HCT116 (cell line): ENCODE measurements at regions not wholly inside any gene's neighbourhood (a gene's known extent, or its start where the extent isn't known, plus 50 kb on each side); places are given as distances from the start of the nearest gene placed in this dataset.
"Not testable (repeated sequence)": the region's sequence is repeated elsewhere in the genome, so short reads cannot be mapped to it uniquely, and the experiment has no call there.

Experiments used
- CTCF ChIP-seq, 3 experiments: fragments of 200-600 bp in 1 of 3; sonication (generic) in 1 of 3; IDR thresholded peaks in 2 of 3; conservative IDR thresholded peaks in 1 of 3; 2 replicates each; pipeline ENCODE4 v1.5.1; 2012 to 2017; ENCODE audit warnings: low read depth in 2 of 3, low read length in 2 of 3, antibody characterized with exemption in 1 of 3, borderline replicate concordance in 1 of 3, control low read depth in 1 of 3, mild to moderate bottlenecking in 1 of 3, mixed read lengths in 1 of 3, mixed run types in 1 of 3, moderate library complexity in 1 of 3; ENCODE audit not compliant: insufficient read depth in 1 of 3
- EZH2 ChIP-seq: fragments of 200-600 bp; sonication (generic); IDR thresholded peaks from 2 replicates; pipeline ENCODE4 v1.6.1; 2017; ENCODE audit warnings: antibody characterized with exemption, mixed run types
- RAD21 ChIP-seq: IDR thresholded peaks from 2 replicates; pipeline ENCODE4 v1.6.1; 2012; ENCODE audit warnings: low read depth, mild to moderate bottlenecking

GRCh38 chr16:16572130-16572774 lies 193.3 kb downstream of the NPIPA7 start:
- TF ChIP-seq EZH2; RAD21; CTCF (IDR thresholded peaks at IDR 0.05 in 2 of 3, conservative IDR thresholded peaks at IDR 0.05 in 1 of 3; ENCODE audit: borderline replicate concordance in 1 of 3, insufficient read depth in 1 of 3, low read depth in 2 of 3, low read length in 2 of 3): not testable (repeated sequence)
